ENCODE measurements at regions not wholly inside any gene's neighbourhood (a gene's known extent, or its start where the extent isn't known, plus 50 kb on each side); places are given as distances from the start of the nearest gene placed in this dataset.
A peak's percentile ranks its signal among the peaks of the same experiment; 100 is the strongest.

DNA sequence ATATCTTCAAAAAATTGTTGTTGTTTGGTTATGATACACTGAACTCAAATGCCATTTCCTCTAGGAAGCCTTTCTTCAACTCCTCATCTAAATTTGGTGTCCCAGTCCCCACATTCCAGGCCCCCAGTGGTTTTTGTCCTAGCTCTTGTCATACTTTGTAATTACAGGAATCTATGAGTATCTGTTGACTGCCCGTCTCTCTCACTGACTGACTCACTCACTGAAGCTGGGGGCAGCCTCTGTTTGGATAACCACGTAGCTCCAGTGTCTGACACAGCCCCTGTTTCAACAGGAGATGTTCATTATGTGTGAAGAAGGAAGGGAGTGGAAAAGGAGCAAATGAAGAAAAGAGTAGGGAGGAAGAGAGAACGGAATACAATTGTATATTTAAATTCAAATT, 284.1 kb upstream of the TENM3 start:
- no peak overlapping the region for H2AK9ac ChIP-seq (replicated peaks; ENCODE audit: low read depth, low read length, poor library complexity)
- H3K9ac ChIP-seq (ENCODE audit: low read depth, low read length): no peak overlapping the region
- no peaks in the 10 kb centered on the region for H4K20me1 ChIP-seq (ENCODE audit: insufficient read depth, low read length)
- H3K9me3 ChIP-seq (ENCODE audit: control insufficient read depth, insufficient read depth, low read length): no peaks in the 10 kb centered on the region
- peak overlapping the region; percentile 63; the same call in 1 of the 2 replicates for H3K18ac ChIP-seq (ENCODE audit: low read depth, low read length)
- H3K4me2 ChIP-seq (ENCODE audit: low read depth, low read length): peak overlapping the region; percentile 53; the same call in 1 of the 2 replicates
- dilution Hi-C loops (cut with HindIII; ENCODE audit: low sequenced_read_pairs, unreplicated experiment): no loop called here
- H4K91ac ChIP-seq (ENCODE audit: insufficient read depth, low read depth, low read length): peak overlapping the region; percentile 50
- H2BK5ac ChIP-seq (ENCODE audit: low read depth, low read length, poor library complexity, severe bottlenecking): peak overlapping the region; percentile 90
- peak overlapping the region; percentile 68; the same call in 2 of the 3 replicates for H2BK15ac ChIP-seq (ENCODE audit: low read depth, low read length)
- ChIA-PET CTCF (no interaction called here), POLR2A (ENCODE audit: unreplicated experiment) (interaction anchor here (0.5 kb wide), 1 partner anchor 953 kb away, joined by 8 read pairs; no protein-coding TSS in a partner anchor)
- H4K5ac ChIP-seq (ENCODE audit: low read depth, low read length): no peak overlapping the region
- no CpG with 5 or more reads among the region's 3 CpGs for WGBS, 2 experiments (ENCODE audit: extremely low coverage in 2 of 2, insufficient read length in 1 of 2)
- H3K4me1 ChIP-seq (ENCODE audit: control insufficient read depth, insufficient read depth, low read length): peaks cover 7% of the 10 kb centered on the region; the same call in 1 of the 2 replicates
- BruUV-seq (replicated peaks): no TSS peak
- DNase-seq (peak; percentile 89), ATAC-seq (ENCODE audit: low read depth) (peak; percentile 86)
- H4K8ac ChIP-seq (ENCODE audit: low read depth in 2 of 2, low read length in 2 of 2): peak overlapping the region in 1 of 2 experiments; percentile 59; a peak in 2 of 4 replicates
- H2BK120ac ChIP-seq (ENCODE audit: low read depth, low read length): peak overlapping the region; percentile 88
- no peak overlapping the region for H2AK5ac ChIP-seq (ENCODE audit: low read depth, low read length)
- no peaks in the 10 kb centered on the region for H3K27me3 ChIP-seq (ENCODE audit: control insufficient read depth, insufficient read depth, low read length)
- peak overlapping the region; percentile 61 for H2BK20ac ChIP-seq (ENCODE audit: low read depth, low read length)
- no peak overlapping the region for H3K4me3 ChIP-seq (ENCODE audit: insufficient read depth, low read depth, low read length)
- no peaks in the 10 kb centered on the region for H3K9me1 ChIP-seq (ENCODE audit: insufficient read depth, low read length)
- H3K56ac ChIP-seq (ENCODE audit: extremely low read depth, insufficient read depth, low read length): peak overlapping the region; percentile 91; the same call in 1 of the 2 replicates
- intact Hi-C loops (cut with micrococcal nuclease): loop anchor here (5.0 to 10.0 kb wide), 6 partner anchors 183 to 966 kb away; no protein-coding TSS in a partner anchor
- H2AFZ ChIP-seq (replicated peaks; ENCODE audit: low read length, poor library complexity): peak overlapping the region; percentile 47
- H3K79me1 ChIP-seq (ENCODE audit: low read depth in 1 of 2, low read length in 2 of 2): no peaks in the 10 kb centered on the region
- TF ChIP-seq CEBPB (IDR thresholded peaks at IDR 0.05; ENCODE audit: low read depth, low read length): peak; percentile 55; the same call in 1 of the 2 replicates
- TF ChIP-seq RCOR1 (IDR thresholded peaks at IDR 0.05; ENCODE audit: insufficient replicate concordance, low read length): no peak
- TF ChIP-seq POLR2A (IDR thresholded peaks at IDR 0.05; ENCODE audit: low read depth, low read length): no peak
- no peak for TF ChIP-seq MAFK (IDR thresholded peaks at IDR 0.05; ENCODE audit: low read depth, low read length)
- TF ChIP-seq SMC3 (IDR thresholded peaks at IDR 0.05; ENCODE audit: low read depth, low read length): no peak
- TF ChIP-seq, protein P1, sequence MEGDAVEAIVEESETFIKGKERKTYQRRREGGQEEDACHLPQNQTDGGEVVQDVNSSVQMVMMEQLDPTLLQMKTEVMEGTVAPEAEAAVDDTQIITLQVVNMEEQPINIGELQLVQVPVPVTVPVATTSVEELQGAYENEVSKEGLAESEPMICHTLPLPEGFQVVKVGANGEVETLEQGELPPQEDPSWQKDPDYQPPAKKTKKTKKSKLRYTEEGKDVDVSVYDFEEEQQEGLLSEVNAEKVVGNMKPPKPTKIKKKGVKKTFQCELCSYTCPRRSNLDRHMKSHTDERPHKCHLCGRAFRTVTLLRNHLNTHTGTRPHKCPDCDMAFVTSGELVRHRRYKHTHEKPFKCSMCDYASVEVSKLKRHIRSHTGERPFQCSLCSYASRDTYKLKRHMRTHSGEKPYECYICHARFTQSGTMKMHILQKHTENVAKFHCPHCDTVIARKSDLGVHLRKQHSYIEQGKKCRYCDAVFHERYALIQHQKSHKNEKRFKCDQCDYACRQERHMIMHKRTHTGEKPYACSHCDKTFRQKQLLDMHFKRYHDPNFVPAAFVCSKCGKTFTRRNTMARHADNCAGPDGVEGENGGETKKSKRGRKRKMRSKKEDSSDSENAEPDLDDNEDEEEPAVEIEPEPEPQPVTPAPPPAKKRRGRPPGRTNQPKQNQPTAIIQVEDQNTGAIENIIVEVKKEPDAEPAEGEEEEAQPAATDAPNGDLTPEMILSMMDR (conservative IDR thresholded peaks at IDR 0.05; ENCODE audit: low read depth, low read length): no peak
- TF ChIP-seq, protein P2, sequence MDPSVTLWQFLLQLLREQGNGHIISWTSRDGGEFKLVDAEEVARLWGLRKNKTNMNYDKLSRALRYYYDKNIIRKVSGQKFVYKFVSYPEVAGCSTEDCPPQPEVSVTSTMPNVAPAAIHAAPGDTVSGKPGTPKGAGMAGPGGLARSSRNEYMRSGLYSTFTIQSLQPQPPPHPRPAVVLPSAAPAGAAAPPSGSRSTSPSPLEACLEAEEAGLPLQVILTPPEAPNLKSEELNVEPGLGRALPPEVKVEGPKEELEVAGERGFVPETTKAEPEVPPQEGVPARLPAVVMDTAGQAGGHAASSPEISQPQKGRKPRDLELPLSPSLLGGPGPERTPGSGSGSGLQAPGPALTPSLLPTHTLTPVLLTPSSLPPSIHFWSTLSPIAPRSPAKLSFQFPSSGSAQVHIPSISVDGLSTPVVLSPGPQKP (IDR thresholded peaks at IDR 0.05; ENCODE audit: borderline replicate concordance, low read depth, low read length): no peak
- TF ChIP-seq MAZ (IDR thresholded peaks at IDR 0.05; ENCODE audit: borderline replicate concordance, low read depth, low read length): peak; percentile 57
- TF ChIP-seq NFE2L2 (IDR thresholded peaks at IDR 0.05; ENCODE audit: low read depth, low read length): no peak
- TF ChIP-seq, protein P3, sequence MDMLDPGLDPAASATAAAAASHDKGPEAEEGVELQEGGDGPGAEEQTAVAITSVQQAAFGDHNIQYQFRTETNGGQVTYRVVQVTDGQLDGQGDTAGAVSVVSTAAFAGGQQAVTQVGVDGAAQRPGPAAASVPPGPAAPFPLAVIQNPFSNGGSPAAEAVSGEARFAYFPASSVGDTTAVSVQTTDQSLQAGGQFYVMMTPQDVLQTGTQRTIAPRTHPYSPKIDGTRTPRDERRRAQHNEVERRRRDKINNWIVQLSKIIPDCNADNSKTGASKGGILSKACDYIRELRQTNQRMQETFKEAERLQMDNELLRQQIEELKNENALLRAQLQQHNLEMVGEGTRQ (IDR thresholded peaks at IDR 0.05; ENCODE audit: low read depth, low read length): no peak
- TF ChIP-seq BHLHE40 (IDR thresholded peaks at IDR 0.05; ENCODE audit: low read depth, low read length): 0 out of 2 replicates have a peak, but pooled peaks have one; percentile 36
- peak; percentile 90 for TF ChIP-seq FOS (IDR thresholded peaks at IDR 0.05; ENCODE audit: low read depth, low read length)
- no peak for TF ChIP-seq MXI1 (IDR thresholded peaks at IDR 0.05; ENCODE audit: borderline replicate concordance, low read depth, low read length)
- TF ChIP-seq CHD1 (IDR thresholded peaks at IDR 0.05; ENCODE audit: low read depth, low read length): no peak
- TF ChIP-seq RAD21 (IDR thresholded peaks at IDR 0.05; ENCODE audit: low read length): no peak; the same call in 1 of the 2 replicates
- no peak for TF ChIP-seq RFX5 (IDR thresholded peaks at IDR 0.05; ENCODE audit: low read depth, low read length)
- peak overlapping the region; percentile 53 for H3K27ac ChIP-seq (ENCODE audit: insufficient read depth, low read length)
- peak overlapping the region; percentile 67 for H3K4ac ChIP-seq (ENCODE audit: low read depth, low read length)
- no peaks in the 10 kb centered on the region for H3K36me3 ChIP-seq (ENCODE audit: control insufficient read depth, insufficient read depth, low read length)
- in situ Hi-C loops (cut with MboI; ENCODE audit: low sequenced_read_pairs): no loop called here
- no peak overlapping the region for H3K23ac ChIP-seq (ENCODE audit: low read depth, low read length)
- no peak overlapping the region for H3K14ac ChIP-seq (replicated peaks; ENCODE audit: low read depth, low read length)

Data from IMR-90 (cell line).